ENCODE measurements at regions not wholly inside any gene's neighbourhood (a gene's known extent, or its start where the extent isn't known, plus 50 kb on each side); places are given as distances from the start of the nearest gene placed in this dataset.

DNA sequence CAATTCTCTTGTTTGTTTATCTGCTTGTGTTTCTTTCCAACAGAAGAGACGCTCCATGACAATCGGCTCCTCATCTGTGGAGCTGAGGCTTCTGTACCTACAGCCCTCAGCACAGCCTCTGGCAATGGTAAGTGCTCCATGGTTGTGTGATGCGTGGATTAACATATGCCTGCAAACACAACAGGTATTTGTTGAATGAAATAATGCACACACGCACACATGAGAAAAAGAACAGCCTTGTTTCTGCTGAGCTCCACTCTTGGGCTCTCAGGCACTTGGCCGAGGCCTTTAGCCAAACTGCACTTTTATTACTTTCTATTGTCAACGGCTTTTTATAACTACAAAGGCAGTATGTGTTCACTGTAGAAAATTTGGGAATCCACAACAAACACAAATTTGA, 120.4 kb upstream of the TMCC3 start:
- Histone ChIP-seq H3K36me3 (ENCODE audit: insufficient read depth, low read length) (no peaks in the 10 kb centered on the region), H3K79me2 (ENCODE audit: insufficient read depth, low read length) (no peaks in the 10 kb centered on the region)

DNA sequence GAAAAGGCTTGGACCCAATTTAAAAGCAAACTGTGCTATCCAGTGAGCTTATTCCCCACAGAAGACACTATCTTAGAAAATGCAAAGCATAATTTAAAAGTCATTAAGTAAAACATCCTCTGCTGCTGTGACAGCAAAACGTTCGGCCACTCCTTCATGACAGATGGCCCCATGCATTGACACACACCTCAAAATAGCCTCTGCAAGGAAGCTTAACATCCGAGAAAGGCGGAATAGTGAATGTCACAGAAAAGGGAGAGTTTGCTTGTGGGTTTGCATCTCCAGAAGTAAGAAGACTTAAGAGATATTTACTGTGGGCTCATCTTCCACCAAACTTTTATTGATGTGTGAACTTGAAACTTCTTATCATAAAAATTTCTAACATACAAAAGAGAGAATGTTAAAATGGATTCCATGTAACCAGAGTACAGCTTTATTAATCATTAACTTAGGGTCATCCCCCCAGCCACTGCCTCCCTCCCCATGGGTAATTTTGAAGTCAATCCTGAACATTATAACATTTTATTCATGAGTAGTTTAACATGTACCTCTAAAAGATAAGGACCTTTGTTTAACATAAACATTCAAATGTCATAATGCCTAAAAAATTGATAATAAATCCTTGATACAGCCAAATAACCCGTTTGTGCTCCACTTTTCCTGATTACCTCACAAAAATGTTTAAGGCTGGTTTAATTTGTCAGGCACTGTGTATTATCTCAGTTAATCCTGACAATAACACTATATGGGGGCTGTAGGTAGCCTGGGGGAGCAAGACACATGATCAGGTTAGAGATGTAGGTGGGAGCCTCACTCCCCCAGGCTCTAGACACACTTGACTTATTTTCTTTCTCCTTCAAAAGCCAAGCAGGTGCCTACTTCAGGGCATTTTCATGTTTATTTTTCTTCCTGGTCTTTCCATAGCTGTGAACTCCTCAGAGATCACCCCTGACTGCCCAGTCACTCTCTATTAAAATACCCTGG, 119.7 kb upstream of the TMCC3 start:
- H3K27me3 ChIP-seq (ENCODE audit: insufficient read depth, low read length), result no peaks in the 10 kb centered on the region
- H3K9ac ChIP-seq (ENCODE audit: low read length), result peak overlapping the region; percentile 6; the same call in 1 of the 2 replicates
- H3K4me2 ChIP-seq (ENCODE audit: low read length), result peak overlapping the region; percentile 44
- H4K20me1 ChIP-seq (ENCODE audit: insufficient read depth, low read length), result no peaks in the 10 kb centered on the region
- H3K9me3 ChIP-seq (ENCODE audit: low read length), result no peaks in the 10 kb centered on the region
- H3K4me3 ChIP-seq (ENCODE audit: low read depth, low read length, poor library complexity, severe bottlenecking), result peak overlapping the region; percentile 35
- peaks cover 34% of the 10 kb centered on the region for H3K4me1 ChIP-seq (ENCODE audit: insufficient read depth, low read length, severe bottlenecking)
- H2AFZ ChIP-seq (ENCODE audit: low read length), result no peak overlapping the region
- no peaks in the 10 kb centered on the region for H3K36me3 ChIP-seq (ENCODE audit: insufficient read depth, low read length)
- no peaks in the 10 kb centered on the region for H3K9me2 ChIP-seq (ENCODE audit: low read depth, low read length)
- H3K27ac ChIP-seq (ENCODE audit: low read depth, low read length, poor library complexity, severe bottlenecking), result peak overlapping the region; percentile 81
- H3K79me2 ChIP-seq (ENCODE audit: insufficient read depth, low read length), result no peaks in the 10 kb centered on the region
- no peaks in the 10 kb centered on the region for H3F3A ChIP-seq (ENCODE audit: insufficient read depth, low read length)
- TF ChIP-seq, protein P1, sequence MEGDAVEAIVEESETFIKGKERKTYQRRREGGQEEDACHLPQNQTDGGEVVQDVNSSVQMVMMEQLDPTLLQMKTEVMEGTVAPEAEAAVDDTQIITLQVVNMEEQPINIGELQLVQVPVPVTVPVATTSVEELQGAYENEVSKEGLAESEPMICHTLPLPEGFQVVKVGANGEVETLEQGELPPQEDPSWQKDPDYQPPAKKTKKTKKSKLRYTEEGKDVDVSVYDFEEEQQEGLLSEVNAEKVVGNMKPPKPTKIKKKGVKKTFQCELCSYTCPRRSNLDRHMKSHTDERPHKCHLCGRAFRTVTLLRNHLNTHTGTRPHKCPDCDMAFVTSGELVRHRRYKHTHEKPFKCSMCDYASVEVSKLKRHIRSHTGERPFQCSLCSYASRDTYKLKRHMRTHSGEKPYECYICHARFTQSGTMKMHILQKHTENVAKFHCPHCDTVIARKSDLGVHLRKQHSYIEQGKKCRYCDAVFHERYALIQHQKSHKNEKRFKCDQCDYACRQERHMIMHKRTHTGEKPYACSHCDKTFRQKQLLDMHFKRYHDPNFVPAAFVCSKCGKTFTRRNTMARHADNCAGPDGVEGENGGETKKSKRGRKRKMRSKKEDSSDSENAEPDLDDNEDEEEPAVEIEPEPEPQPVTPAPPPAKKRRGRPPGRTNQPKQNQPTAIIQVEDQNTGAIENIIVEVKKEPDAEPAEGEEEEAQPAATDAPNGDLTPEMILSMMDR (IDR thresholded peaks at IDR 0.05; ENCODE audit: low read length), result no peak
- TF ChIP-seq EZH2 (IDR thresholded peaks at IDR 0.05; ENCODE audit: borderline replicate concordance, low read length), result no peak

More for the DNA sequence above, 120.4 kb upstream of the TMCC3 start:
- H4K20me1 ChIP-seq (ENCODE audit: insufficient read depth, low read length), result no peaks in the 10 kb centered on the region
- no peak overlapping the region for H3K27ac ChIP-seq (ENCODE audit: low read depth, low read length, poor library complexity, severe bottlenecking)
- H3K9me2 ChIP-seq (ENCODE audit: low read depth, low read length), result no peaks in the 10 kb centered on the region
- H2AFZ ChIP-seq (ENCODE audit: low read length), result no peak overlapping the region
- H3F3A ChIP-seq (ENCODE audit: insufficient read depth, low read length), result no peaks in the 10 kb centered on the region
- H3K9ac ChIP-seq (ENCODE audit: low read length), result no peak overlapping the region
- H3K4me2 ChIP-seq (ENCODE audit: low read length), result no peak overlapping the region
- TF ChIP-seq, protein P1 (IDR thresholded peaks at IDR 0.05; ENCODE audit: low read length), result no peak
- no peak for TF ChIP-seq EZH2 (IDR thresholded peaks at IDR 0.05; ENCODE audit: borderline replicate concordance, low read length)
- H3K9me3 ChIP-seq (ENCODE audit: low read length), result no peaks in the 10 kb centered on the region
- no peak overlapping the region for H3K4me3 ChIP-seq (ENCODE audit: low read depth, low read length, poor library complexity, severe bottlenecking)
- H3K27me3 ChIP-seq (ENCODE audit: insufficient read depth, low read length), result no peaks in the 10 kb centered on the region
- H3K4me1 ChIP-seq (ENCODE audit: insufficient read depth, low read length, severe bottlenecking), result peaks cover 34% of the 10 kb centered on the region

DNA sequence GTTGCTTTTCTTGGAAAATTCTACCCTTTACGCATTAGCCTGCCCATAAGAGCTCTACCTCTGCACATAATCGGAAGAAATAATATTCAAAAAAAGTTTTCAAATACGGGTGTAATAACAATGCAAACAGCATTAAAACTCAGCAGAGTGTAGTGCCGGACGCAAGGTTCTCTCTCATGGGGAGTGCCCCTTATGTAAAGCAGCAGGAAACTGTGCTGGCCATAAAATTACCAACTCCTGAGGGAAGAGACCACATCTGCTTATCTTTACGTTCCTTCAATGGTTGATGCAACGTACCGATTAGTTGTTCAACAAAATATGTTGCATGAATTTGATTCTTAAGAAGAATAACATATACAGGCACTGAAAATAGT, 118.7 kb upstream of the TMCC3 start:
- Histone ChIP-seq H3K79me2 (ENCODE audit: insufficient read depth, low read length) (no peaks in the 10 kb centered on the region), H3K4me2 (ENCODE audit: low read length) (peak overlapping the region; percentile 44), H4K20me1 (ENCODE audit: insufficient read depth, low read length) (no peaks in the 10 kb centered on the region), H3K27me3 (ENCODE audit: insufficient read depth, low read length) (no peaks in the 10 kb centered on the region), H3K36me3 (ENCODE audit: insufficient read depth, low read length) (no peaks in the 10 kb centered on the region), H3K9me3 (ENCODE audit: low read length) (no peaks in the 10 kb centered on the region), H3K4me3 (ENCODE audit: low read depth, low read length, poor library complexity, severe bottlenecking) (peak overlapping the region; percentile 35), H3K9ac (ENCODE audit: low read length) (peak overlapping the region; percentile 17; the same call in 1 of the 2 replicates), H3F3A (ENCODE audit: insufficient read depth, low read length) (no peaks in the 10 kb centered on the region), H2AFZ (ENCODE audit: low read length) (no peak overlapping the region), H3K27ac (ENCODE audit: low read depth, low read length, poor library complexity, severe bottlenecking) (peak overlapping the region; percentile 81), H3K9me2 (ENCODE audit: low read depth, low read length) (no peaks in the 10 kb centered on the region), H3K4me1 (ENCODE audit: insufficient read depth, low read length, severe bottlenecking) (peaks cover 40% of the 10 kb centered on the region)
- TF ChIP-seq EZH2 (IDR thresholded peaks at IDR 0.05; ENCODE audit: borderline replicate concordance, low read length), result no peak
- TF ChIP-seq, protein P1 (IDR thresholded peaks at IDR 0.05; ENCODE audit: low read length), result no peak
